Ovary (tissue), 3 donors: ENCODE measurements at regions not wholly inside any gene's neighbourhood (a gene's known extent, or its start where the extent isn't known, plus 50 kb on each side); places are given as distances from the start of the nearest gene placed in this dataset.

ENCODE experiments used
- CTCF ChIP-seq, 3 donors: fragments of 450-650 bp in 2 of 3; fragments of 200-600 bp in 1 of 3; IDR thresholded peaks; one replicate each; pipeline versions ENCODE4 v1.5.1 to v1.8.0; 2016 to 2022; ENCODE audit warnings: antibody characterized with exemption in 3 of 3, mild to moderate bottlenecking in 1 of 3
- EP300 ChIP-seq: sonication (generic); formaldehyde crosslinking; IDR thresholded peaks from one replicate; pipeline ENCODE4 v1.6.1; 2017; ENCODE audit warnings: antibody characterized with exemption
- POLR2A ChIP-seq: fragments of 450-650 bp; IDR thresholded peaks from one replicate; pipeline ENCODE4 v1.6.1; 2017; ENCODE audit warnings: antibody characterized with exemption, mild to moderate bottlenecking, moderate library complexity
- donor health status: DM: no; HTN: no; CAD: no.

- TF ChIP-seq CTCF (IDR thresholded peaks at IDR 0.05) (no peak), POLR2A (no peak), EP300 (no peak)
These were observed 225.0 kb upstream of the VCX start for GRCh38 chrX:7617994-7618393.
